GM21717 (cell line): ENCODE measurements at regions not wholly inside any gene's neighbourhood (a gene's known extent, or its start where the extent isn't known, plus 50 kb on each side); places are given as distances from the start of the nearest gene placed in this dataset.

Source experiments
- ATAC-seq: cut with Tn5 transposase; IDR thresholded peaks from one replicate; pipeline ENCODE4 v1.9.1; 2021; ENCODE audit warnings: mild to moderate bottlenecking, moderate library complexity; ENCODE audit not compliant: unreplicated experiment

- ATAC-seq: no peak
Measured at GRCh38 chr10:121167534-121168243, 316.5 kb downstream of the WDR11 start.

GRCh38 chr10:121168545-121169216 is 317.5 kb downstream of the WDR11 start:
- ATAC-seq: no peak

- no peak for ATAC-seq
Measured at GRCh38 chr10:121169406-121169805, 318.2 kb downstream of the WDR11 start.

- ATAC-seq: no peak
Measured at GRCh38 chr10:121171825-121172787, 320.9 kb downstream of the WDR11 start.

GRCh38 chr10:121179006-121179405 is 327.8 kb downstream of the WDR11 start:
- no peak for ATAC-seq

- no peak for ATAC-seq
Measured at GRCh38 chr10:121182219-121182618, 331.1 kb downstream of the WDR11 start.

GRCh38 chr10:121183236-121183635 is 332.1 kb downstream of the WDR11 start:
- no peak for ATAC-seq

- no peak for ATAC-seq
Measured at GRCh38 chr10:121183707-121184106, 332.5 kb downstream of the WDR11 start.

- ATAC-seq: no peak
Measured at GRCh38 chr10:121185816-121186455, 334.8 kb downstream of the WDR11 start.

GRCh38 chr10:121187391-121187790 is 336.2 kb downstream of the WDR11 start:
- ATAC-seq: no peak

GRCh38 chr10:121188005-121188404 is 336.8 kb downstream of the WDR11 start:
- no peak for ATAC-seq

GRCh38 chr10:121189066-121189465 is 337.9 kb downstream of the WDR11 start:
- no peak for ATAC-seq

GRCh38 chr10:121194696-121195523 is 343.7 kb downstream of the WDR11 start:
- no peak for ATAC-seq

GRCh38 chr10:121195524-121195910 is 344.4 kb downstream of the WDR11 start:
- no peak for ATAC-seq

- no peak for ATAC-seq
Measured at GRCh38 chr10:121199081-121199480, 347.9 kb downstream of the WDR11 start.

- ATAC-seq: no peak
Measured at GRCh38 chr10:121205625-121206024, 354.5 kb downstream of the WDR11 start.

GRCh38 chr10:121211446-121211845 is 360.3 kb downstream of the WDR11 start:
- ATAC-seq: no peak

GRCh38 chr10:121213437-121213836 is 362.3 kb downstream of the WDR11 start:
- no peak for ATAC-seq

GRCh38 chr10:121216295-121216694 is 365.1 kb downstream of the WDR11 start:
- ATAC-seq: no peak

GRCh38 chr10:121216721-121217181 is 365.6 kb downstream of the WDR11 start:
- no peak for ATAC-seq
